ENCODE measurements at regions not wholly inside any gene's neighbourhood (a gene's known extent, or its start where the extent isn't known, plus 50 kb on each side); places are given as distances from the start of the nearest gene placed in this dataset.

DNA sequence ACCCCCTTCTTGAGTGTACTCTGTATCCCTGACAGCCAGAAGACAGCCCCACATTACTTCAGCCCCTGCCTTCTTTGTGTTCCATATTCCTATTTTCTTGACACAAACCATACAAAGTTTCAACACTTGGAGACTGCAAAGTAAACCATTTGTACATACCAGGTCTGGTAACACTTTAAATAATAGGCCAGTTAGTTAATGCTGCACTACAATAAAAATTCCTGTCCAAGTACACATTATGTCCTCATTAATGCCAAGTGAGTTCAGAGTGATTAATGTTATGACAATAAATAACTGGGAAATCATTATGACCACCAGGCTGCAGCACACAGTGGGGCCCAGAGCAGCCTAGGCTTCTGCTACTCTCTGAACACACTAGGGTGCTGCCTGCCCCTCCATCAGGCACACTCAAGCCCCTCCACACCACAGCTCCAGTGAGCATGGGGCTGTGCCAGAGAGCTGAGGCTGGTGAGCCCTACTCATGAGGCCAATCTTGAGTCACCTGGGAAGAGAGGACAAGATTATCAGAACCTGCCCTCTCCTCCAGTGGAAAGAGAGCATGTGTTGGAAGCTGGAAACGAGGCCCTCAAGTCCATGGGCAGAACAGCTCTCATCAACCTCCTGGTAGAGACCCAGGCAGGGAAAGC lies 138.7 kb downstream of the TTC32 start (continued):
- TF ChIP-seq ZNF407 (CRISPR knock-in tag; IDR thresholded peaks at IDR 0.05; ENCODE audit: not compliant biosample characterization) (no peak), ASH2L (IDR thresholded peaks at IDR 0.05; ENCODE audit: insufficient read length, low read depth, low read length) (no peak), ZKSCAN5 (CRISPR knock-in tag; IDR thresholded peaks at IDR 0.05) (no peak), ESRRA (CRISPR knock-in tag; IDR thresholded peaks at IDR 0.05; ENCODE audit: low read depth) (no peak), SIX1 (CRISPR knock-in tag; IDR thresholded peaks at IDR 0.05; ENCODE audit: borderline replicate concordance) (no peak), ZNF33A (CRISPR knock-in tag; IDR thresholded peaks at IDR 0.05; ENCODE audit: borderline replicate concordance) (no peak), RFXANK (CRISPR knock-in tag; IDR thresholded peaks at IDR 0.05) (no peak), MED1 (CRISPR knock-in tag; IDR thresholded peaks at IDR 0.05) (no peak), ZBTB8A (CRISPR knock-in tag; IDR thresholded peaks at IDR 0.05; ENCODE audit: borderline replicate concordance, low read depth) (no peak)
- TF ChIP-seq, protein P1, sequence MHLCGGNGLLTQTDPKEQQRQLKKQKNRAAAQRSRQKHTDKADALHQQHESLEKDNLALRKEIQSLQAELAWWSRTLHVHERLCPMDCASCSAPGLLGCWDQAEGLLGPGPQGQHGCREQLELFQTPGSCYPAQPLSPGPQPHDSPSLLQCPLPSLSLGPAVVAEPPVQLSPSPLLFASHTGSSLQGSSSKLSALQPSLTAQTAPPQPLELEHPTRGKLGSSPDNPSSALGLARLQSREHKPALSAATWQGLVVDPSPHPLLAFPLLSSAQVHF (CRISPR knock-in tag; IDR thresholded peaks at IDR 0.05) = no peak

Measured in HepG2 (cell line).